SK-N-SH (cell line): ENCODE measurements at regions not wholly inside any gene's neighbourhood (a gene's known extent, or its start where the extent isn't known, plus 50 kb on each side); places are given as distances from the start of the nearest gene placed in this dataset.

Experiments
- CTCF ChIA-PET: fragments of 300-600, 350-600 bp; formaldehyde crosslinking; extraction: SDS; loops from one replicate; lab custom pipeline; 2021; lab: Yijun Ruan, JAX
- POLR2A ChIA-PET: fragments of 350-600 bp; sonication (Branson Sonifier 250); formaldehyde crosslinking; extraction: SDS; loops from one replicate; lab custom pipeline; 2020; ENCODE audit warnings: antibody characterized with exemption, inconsistent platforms; lab: Yijun Ruan, JAX
- DNase-seq: peaks from one replicate; pipeline ENCODE4 v3.0.0; 2012
- H2AFZ ChIP-seq: fragments of 200-600 bp; sonication (generic); 2 replicates; pipeline ENCODE4 v1.8.1; 2016; ENCODE audit warnings: antibody characterized with exemption, mild to moderate bottlenecking, low read depth
- H3F3A ChIP-seq: fragments of 200-600 bp; sonication (generic); replicated peaks from 2 replicates; pipeline ENCODE3; 2016; ENCODE audit warnings: antibody characterized with exemption, mild to moderate bottlenecking; ENCODE audit not compliant: insufficient read depth
- H3K27ac ChIP-seq, 2 experiments: fragments of 200-500 bp in 1 of 2; fragments of 200-600 bp in 1 of 2; sonication (Bioruptor generic) in 1 of 2; sonication (generic), shearing (Covaris generic) in 1 of 2; 2 replicates each; pipeline versions ENCODE4 v1.5.1 to v1.6.1; 2014 to 2016; ENCODE audit warnings: low read depth in 2 of 2, inconsistent platforms in 1 of 2, low read length in 1 of 2, mild to moderate bottlenecking in 1 of 2, mixed read lengths in 1 of 2
- H3K27me3 ChIP-seq: fragments of 200-600 bp; sonication (generic), shearing (Covaris generic); 2 replicates; pipeline ENCODE4 v1.6.1; 2016; ENCODE audit warnings: mixed run types; ENCODE audit not compliant: insufficient read depth
- H3K36me3 ChIP-seq, 2 experiments: fragments of 200-500 bp in 1 of 2; fragments of 200-600 bp in 1 of 2; sonication (Bioruptor generic) in 1 of 2; sonication (generic) in 1 of 2; replicated peaks in 1 of 2; 2 replicates each; pipeline versions ENCODE3 to v1.5.1; 2014 to 2016; ENCODE audit warnings: low read length in 1 of 2, mild to moderate bottlenecking in 1 of 2; ENCODE audit not compliant: insufficient read depth in 2 of 2, control insufficient read depth in 1 of 2
- H3K4me1 ChIP-seq, 2 experiments: fragments of 200-500 bp in 1 of 2; fragments of 200-600 bp in 1 of 2; sonication (Bioruptor generic) in 1 of 2; sonication (generic), shearing (Covaris generic) in 1 of 2; 2 replicates each; pipeline versions ENCODE4 v1.5.1 to v1.6.1; 2014 to 2016; ENCODE audit warnings: low read depth in 1 of 2, low read length in 1 of 2, mixed run types in 1 of 2; ENCODE audit not compliant: insufficient read depth in 2 of 2, control insufficient read depth in 1 of 2
- H3K4me2 ChIP-seq: fragments of 200-600 bp; sonication (generic), shearing (Covaris generic); 2 replicates; pipeline ENCODE4 v1.6.1; 2017; ENCODE audit warnings: mixed run types
- H3K4me3 ChIP-seq, 2 experiments: fragments of 200-500 bp in 1 of 2; fragments of 200-600 bp in 1 of 2; sonication (Bioruptor generic) in 1 of 2; sonication (generic), shearing (Covaris generic) in 1 of 2; 2 replicates each; pipeline versions ENCODE4 v1.5.1 to v1.8.1; 2014 to 2016; ENCODE audit warnings: low read depth in 2 of 2, inconsistent platforms in 1 of 2, low read length in 1 of 2, mild to moderate bottlenecking in 1 of 2, mixed read lengths in 1 of 2, moderate library complexity in 1 of 2
- H3K79me2 ChIP-seq: fragments of 200-600 bp; sonication (generic); 2 replicates; pipeline ENCODE4 v1.8.1; 2017; ENCODE audit warnings: mild to moderate bottlenecking; ENCODE audit not compliant: insufficient read depth
- H3K9ac ChIP-seq: fragments of 200-600 bp; sonication (generic); 2 replicates; pipeline ENCODE4 v1.6.1; 2017; ENCODE audit warnings: mixed run types
- H3K9me2 ChIP-seq: fragments of 200-600 bp; sonication (generic); 2 replicates; pipeline ENCODE4 v1.6.1; 2017; ENCODE audit warnings: mixed run types
- H3K9me3 ChIP-seq: fragments of 200-600 bp; sonication (generic); 2 replicates; pipeline ENCODE4 v1.6.1; 2017; ENCODE audit warnings: mixed run types, mild to moderate bottlenecking, moderate library complexity
- H4K20me1 ChIP-seq: fragments of 200-600 bp; sonication (generic); 2 replicates; pipeline ENCODE4 v1.6.1; 2017; ENCODE audit warnings: mild to moderate bottlenecking, mixed run types; ENCODE audit not compliant: insufficient read depth
- ELF1 ChIP-seq: IDR thresholded peaks from 2 replicates; pipeline ENCODE4 v1.4.0; 2012
- FOSL2 ChIP-seq: IDR thresholded peaks from 2 replicates; pipeline ENCODE4 v1.4.0; 2012; ENCODE audit warnings: low read depth, mild to moderate bottlenecking, moderate library complexity, borderline replicate concordance
- FOXJ3 ChIP-seq: sonication (generic); formaldehyde crosslinking; IDR thresholded peaks from 2 replicates; pipeline ENCODE4 v1.5.1; 2020; ENCODE audit warnings: mild to moderate bottlenecking, missing genetic modification reagents
- FOXM1 ChIP-seq: IDR thresholded peaks from 2 replicates; pipeline ENCODE4 v1.4.0; 2012; ENCODE audit warnings: low read depth, mild to moderate bottlenecking
- GABPA ChIP-seq: IDR thresholded peaks from 2 replicates; pipeline ENCODE4 v1.4.0; 2012; ENCODE audit warnings: low read depth, mild to moderate bottlenecking
- IRF3 ChIP-seq: fragments of 150-350 bp; IDR thresholded peaks from 2 replicates; pipeline ENCODE4 v1.6.1; 2016; ENCODE audit warnings: mild to moderate bottlenecking, low read depth, low read length
- MXI1 ChIP-seq: IDR thresholded peaks from 2 replicates; pipeline ENCODE4 v1.6.1; 2012; ENCODE audit warnings: mild to moderate bottlenecking, low read depth, low read length, improper control_type of control experiment
- NFIC ChIP-seq: IDR thresholded peaks from 2 replicates; pipeline ENCODE4 v1.4.0; 2012; ENCODE audit warnings: borderline replicate concordance
- NRF1 ChIP-seq: IDR thresholded peaks from 2 replicates; pipeline ENCODE4 v1.6.1; 2012; ENCODE audit warnings: low read depth, mild to moderate bottlenecking, low read length
- RAD21 ChIP-seq: IDR thresholded peaks from 2 replicates; pipeline ENCODE4 v1.6.1; 2012; ENCODE audit warnings: mild to moderate bottlenecking, low read length
- REST ChIP-seq: IDR thresholded peaks from 2 replicates; pipeline ENCODE4 v1.6.1; 2012; ENCODE audit warnings: mild to moderate bottlenecking, low read depth, low read length, moderate library complexity
- RXRA ChIP-seq: IDR thresholded peaks from 2 replicates; pipeline ENCODE4 v1.4.0; 2012; ENCODE audit warnings: low read depth, mild to moderate bottlenecking, borderline replicate concordance
- SIN3A ChIP-seq: IDR thresholded peaks from 2 replicates; pipeline ENCODE4 v1.6.1; 2012; ENCODE audit warnings: low read depth, mild to moderate bottlenecking, low read length, moderate library complexity, borderline replicate concordance
- TAF1 ChIP-seq: IDR thresholded peaks from 2 replicates; pipeline ENCODE4 v1.6.1; 2012; ENCODE audit warnings: low read depth, mild to moderate bottlenecking, low read length, moderate library complexity, borderline replicate concordance
- WGBS: methylation state at CpG from one replicate; pipeline ENCODE4 v1.1.6; 2017; ENCODE audit warnings: low lambda C conversion rate; 5-methylcytosine and 5-hydroxymethylcytosine counted together
- TF ChIP-seq, protein P1 (sequence below): fragments of 200-600 bp; sonication (generic); IDR thresholded peaks from 2 replicates; pipeline ENCODE4 v1.6.1; 2017; ENCODE audit warnings: antibody characterized with exemption, mild to moderate bottlenecking, moderate library complexity
- TF ChIP-seq, protein P2 (sequence below): IDR thresholded peaks from 2 replicates; pipeline ENCODE4 v1.4.0; 2012; ENCODE audit warnings: low read depth, borderline replicate concordance
- TF ChIP-seq, protein P3 (sequence below): IDR thresholded peaks from 2 replicates; pipeline ENCODE4; 2012
- TF ChIP-seq, protein P4 (sequence below): IDR thresholded peaks from 2 replicates; pipeline ENCODE4 v1.4.0; 2012; ENCODE audit warnings: low read depth, borderline replicate concordance
- TF ChIP-seq, protein P5 (sequence below): IDR thresholded peaks from 2 replicates; pipeline ENCODE4 v1.4.0; 2012; ENCODE audit warnings: low read depth

- POLR2A ChIA-PET = no interaction called here
- TF ChIP-seq MXI1 (no peak), NFIC (no peak), GABPA (no peak), RAD21 (no peak), IRF3 (no peak), FOSL2 (no peak), RXRA (no peak), NRF1 (no peak), FOXM1 (no peak), FOXJ3 (CRISPR knock-in tag) (no peak), TAF1 (no peak), SIN3A (no peak), ELF1 (no peak), REST (no peak)
- TF ChIP-seq, protein P1, sequence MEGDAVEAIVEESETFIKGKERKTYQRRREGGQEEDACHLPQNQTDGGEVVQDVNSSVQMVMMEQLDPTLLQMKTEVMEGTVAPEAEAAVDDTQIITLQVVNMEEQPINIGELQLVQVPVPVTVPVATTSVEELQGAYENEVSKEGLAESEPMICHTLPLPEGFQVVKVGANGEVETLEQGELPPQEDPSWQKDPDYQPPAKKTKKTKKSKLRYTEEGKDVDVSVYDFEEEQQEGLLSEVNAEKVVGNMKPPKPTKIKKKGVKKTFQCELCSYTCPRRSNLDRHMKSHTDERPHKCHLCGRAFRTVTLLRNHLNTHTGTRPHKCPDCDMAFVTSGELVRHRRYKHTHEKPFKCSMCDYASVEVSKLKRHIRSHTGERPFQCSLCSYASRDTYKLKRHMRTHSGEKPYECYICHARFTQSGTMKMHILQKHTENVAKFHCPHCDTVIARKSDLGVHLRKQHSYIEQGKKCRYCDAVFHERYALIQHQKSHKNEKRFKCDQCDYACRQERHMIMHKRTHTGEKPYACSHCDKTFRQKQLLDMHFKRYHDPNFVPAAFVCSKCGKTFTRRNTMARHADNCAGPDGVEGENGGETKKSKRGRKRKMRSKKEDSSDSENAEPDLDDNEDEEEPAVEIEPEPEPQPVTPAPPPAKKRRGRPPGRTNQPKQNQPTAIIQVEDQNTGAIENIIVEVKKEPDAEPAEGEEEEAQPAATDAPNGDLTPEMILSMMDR = no peak
- TF ChIP-seq, protein P2, sequence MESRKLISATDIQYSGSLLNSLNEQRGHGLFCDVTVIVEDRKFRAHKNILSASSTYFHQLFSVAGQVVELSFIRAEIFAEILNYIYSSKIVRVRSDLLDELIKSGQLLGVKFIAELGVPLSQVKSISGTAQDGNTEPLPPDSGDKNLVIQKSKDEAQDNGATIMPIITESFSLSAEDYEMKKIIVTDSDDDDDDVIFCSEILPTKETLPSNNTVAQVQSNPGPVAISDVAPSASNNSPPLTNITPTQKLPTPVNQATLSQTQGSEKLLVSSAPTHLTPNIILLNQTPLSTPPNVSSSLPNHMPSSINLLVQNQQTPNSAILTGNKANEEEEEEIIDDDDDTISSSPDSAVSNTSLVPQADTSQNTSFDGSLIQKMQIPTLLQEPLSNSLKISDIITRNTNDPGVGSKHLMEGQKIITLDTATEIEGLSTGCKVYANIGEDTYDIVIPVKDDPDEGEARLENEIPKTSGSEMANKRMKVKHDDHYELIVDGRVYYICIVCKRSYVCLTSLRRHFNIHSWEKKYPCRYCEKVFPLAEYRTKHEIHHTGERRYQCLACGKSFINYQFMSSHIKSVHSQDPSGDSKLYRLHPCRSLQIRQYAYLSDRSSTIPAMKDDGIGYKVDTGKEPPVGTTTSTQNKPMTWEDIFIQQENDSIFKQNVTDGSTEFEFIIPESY = no peak
- TF ChIP-seq, protein P3, sequence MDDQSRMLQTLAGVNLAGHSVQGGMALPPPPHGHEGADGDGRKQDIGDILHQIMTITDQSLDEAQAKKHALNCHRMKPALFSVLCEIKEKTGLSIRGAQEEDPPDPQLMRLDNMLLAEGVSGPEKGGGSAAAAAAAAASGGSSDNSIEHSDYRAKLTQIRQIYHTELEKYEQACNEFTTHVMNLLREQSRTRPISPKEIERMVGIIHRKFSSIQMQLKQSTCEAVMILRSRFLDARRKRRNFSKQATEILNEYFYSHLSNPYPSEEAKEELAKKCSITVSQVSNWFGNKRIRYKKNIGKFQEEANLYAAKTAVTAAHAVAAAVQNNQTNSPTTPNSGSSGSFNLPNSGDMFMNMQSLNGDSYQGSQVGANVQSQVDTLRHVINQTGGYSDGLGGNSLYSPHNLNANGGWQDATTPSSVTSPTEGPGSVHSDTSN = no peak
- TF ChIP-seq, protein P4, sequence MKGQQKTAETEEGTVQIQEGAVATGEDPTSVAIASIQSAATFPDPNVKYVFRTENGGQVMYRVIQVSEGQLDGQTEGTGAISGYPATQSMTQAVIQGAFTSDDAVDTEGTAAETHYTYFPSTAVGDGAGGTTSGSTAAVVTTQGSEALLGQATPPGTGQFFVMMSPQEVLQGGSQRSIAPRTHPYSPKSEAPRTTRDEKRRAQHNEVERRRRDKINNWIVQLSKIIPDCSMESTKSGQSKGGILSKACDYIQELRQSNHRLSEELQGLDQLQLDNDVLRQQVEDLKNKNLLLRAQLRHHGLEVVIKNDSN = no peak
- TF ChIP-seq, protein P5, sequence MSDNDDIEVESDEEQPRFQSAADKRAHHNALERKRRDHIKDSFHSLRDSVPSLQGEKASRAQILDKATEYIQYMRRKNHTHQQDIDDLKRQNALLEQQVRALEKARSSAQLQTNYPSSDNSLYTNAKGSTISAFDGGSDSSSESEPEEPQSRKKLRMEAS = no peak
- H3K4me1 ChIP-seq = peaks cover 0 to 52% of the 10 kb centered on the region in 2 experiments; a peak in 1 of 4 replicates
- WGBS = 89% methylated on average over 5 of the region's 5 CpGs
- H3K27me3 ChIP-seq = no peaks in the 10 kb centered on the region
- H3K27ac ChIP-seq = no peak overlapping the region
- CTCF ChIA-PET = no interaction called here
- H3K36me3 ChIP-seq = no peaks in the 10 kb centered on the region
- no peaks in the 10 kb centered on the region for H3K9me2 ChIP-seq
- H3K4me3 ChIP-seq = no peak overlapping the region
- H2AFZ ChIP-seq = no peak overlapping the region
- no peaks in the 10 kb centered on the region for H4K20me1 ChIP-seq
- no peaks in the 10 kb centered on the region for H3F3A ChIP-seq
- H3K4me2 ChIP-seq = no peak overlapping the region
- no peak for DNase-seq
- H3K79me2 ChIP-seq = no peaks in the 10 kb centered on the region
- H3K9ac ChIP-seq = no peak overlapping the region
- H3K9me3 ChIP-seq = no peaks in the 10 kb centered on the region
These were observed 95.9 kb upstream of the PMEPA1 start for GRCh38 chr20:57805747-57806146.
